Spleen (tissue), 7 donors: ENCODE measurements at regions not wholly inside any gene's neighbourhood (a gene's known extent, or its start where the extent isn't known, plus 50 kb on each side); places are given as distances from the start of the nearest gene placed in this dataset.
"Not testable (repeated sequence)": the region's sequence is repeated elsewhere in the genome, so short reads cannot be mapped to it uniquely, and the experiment has no call there.

Source experiments
- POLR2A ChIP-seq, 3 donors: fragments of 450-650 bp; IDR thresholded peaks; one replicate each; pipeline ENCODE4 v1.5.1; 2017; ENCODE audit warnings: antibody characterized with exemption in 3 of 3, mild to moderate bottlenecking in 1 of 3
- POLR2AphosphoS5 ChIP-seq, 3 donors: sonication (generic); formaldehyde crosslinking; IDR thresholded peaks; one replicate each; pipeline ENCODE4 v1.5.1; 2017; ENCODE audit warnings: antibody characterized with exemption in 3 of 3
- TF ChIP-seq, protein P1 (sequence below), 11 experiments: fragments of 200-600 bp in 7 of 11; fragments of 450-650 bp in 4 of 11; sonication (generic) in 4 of 11; IDR thresholded peaks in 8 of 11; conservative IDR thresholded peaks in 3 of 11; 1 replicate in 7 of 11; 2 replicates in 4 of 11; pipeline versions ENCODE4 v1.4.0 to v1.8.0; 2016 to 2021; ENCODE audit warnings: antibody characterized with exemption in 11 of 11, inconsistent platforms in 4 of 11, mild to moderate bottlenecking in 1 of 11
- donor health status: DM: no; HTN: no; CAD: no; lungs with moderate emphysema.
- donor health status: DM: no; HTN: no; CAD: no.
- donor health status: DM: no; HTN: no; CAD: no.

DNA sequence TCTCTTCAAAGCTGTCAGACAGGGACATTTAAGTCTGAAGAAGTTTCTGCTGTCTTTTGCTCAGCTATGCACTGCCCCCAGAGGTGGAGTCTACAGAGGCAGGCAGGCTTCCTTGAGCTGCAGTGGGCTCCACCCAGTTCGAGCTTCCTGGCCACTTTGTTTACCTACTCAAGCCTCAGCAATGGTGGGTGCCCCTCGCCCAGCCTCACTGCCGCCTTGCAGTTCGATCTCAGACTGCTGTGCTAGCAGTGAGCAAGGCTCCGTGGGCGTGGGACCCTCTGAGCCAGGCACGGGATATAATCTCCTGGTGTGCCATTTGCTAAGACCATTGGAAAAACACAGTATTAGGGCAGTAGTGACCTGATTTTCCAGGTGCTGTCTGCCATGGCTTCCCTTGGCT is 1863.1 kb upstream of the PCDH7 start:
- TF ChIP-seq, protein P1, sequence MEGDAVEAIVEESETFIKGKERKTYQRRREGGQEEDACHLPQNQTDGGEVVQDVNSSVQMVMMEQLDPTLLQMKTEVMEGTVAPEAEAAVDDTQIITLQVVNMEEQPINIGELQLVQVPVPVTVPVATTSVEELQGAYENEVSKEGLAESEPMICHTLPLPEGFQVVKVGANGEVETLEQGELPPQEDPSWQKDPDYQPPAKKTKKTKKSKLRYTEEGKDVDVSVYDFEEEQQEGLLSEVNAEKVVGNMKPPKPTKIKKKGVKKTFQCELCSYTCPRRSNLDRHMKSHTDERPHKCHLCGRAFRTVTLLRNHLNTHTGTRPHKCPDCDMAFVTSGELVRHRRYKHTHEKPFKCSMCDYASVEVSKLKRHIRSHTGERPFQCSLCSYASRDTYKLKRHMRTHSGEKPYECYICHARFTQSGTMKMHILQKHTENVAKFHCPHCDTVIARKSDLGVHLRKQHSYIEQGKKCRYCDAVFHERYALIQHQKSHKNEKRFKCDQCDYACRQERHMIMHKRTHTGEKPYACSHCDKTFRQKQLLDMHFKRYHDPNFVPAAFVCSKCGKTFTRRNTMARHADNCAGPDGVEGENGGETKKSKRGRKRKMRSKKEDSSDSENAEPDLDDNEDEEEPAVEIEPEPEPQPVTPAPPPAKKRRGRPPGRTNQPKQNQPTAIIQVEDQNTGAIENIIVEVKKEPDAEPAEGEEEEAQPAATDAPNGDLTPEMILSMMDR (IDR thresholded peaks at IDR 0.05 in 8 of 11, conservative IDR thresholded peaks at IDR 0.05 in 3 of 11): not testable (repeated sequence)
- not testable (repeated sequence) for TF ChIP-seq POLR2AphosphoS5, POLR2A (IDR thresholded peaks at IDR 0.05)
